ENCODE measurements at regions not wholly inside any gene's neighbourhood (a gene's known extent, or its start where the extent isn't known, plus 50 kb on each side); places are given as distances from the start of the nearest gene placed in this dataset.

GRCh38 chr5:128645581-128645980 is 107.5 kb upstream of the FBN2 start:
- Histone ChIP-seq H4K20me1 (ENCODE audit: insufficient read depth) (no peaks in the 10 kb centered on the region), H3K4me2 (ENCODE audit: unreplicated experiment) (peak overlapping the region; percentile 67), H3K36me3 (ENCODE audit: low read depth) (no peaks in the 10 kb centered on the region), H3K9me3 (ENCODE audit: low read depth) (no peaks in the 10 kb centered on the region), H3K4me3 (peak overlapping the region; percentile 45; the same call in 1 of the 2 replicates), H3F3A (ENCODE audit: insufficient read depth) (peaks cover 15% of the 10 kb centered on the region), H3K9me2 (ENCODE audit: insufficient read depth) (0 out of 2 replicates have a peak, but pooled peaks cover 2% of the 10 kb centered on the region), H3K4me1 (ENCODE audit: insufficient read depth) (peaks cover 38% of the 10 kb centered on the region), H3K9ac (0 out of 2 replicates have a peak overlapping the region, but pooled peaks have one; percentile 16), H2AFZ (no peak overlapping the region), H3K79me2 (ENCODE audit: insufficient read depth) (no peaks in the 10 kb centered on the region), H3K27me3 (replicated peaks; ENCODE audit: insufficient read depth) (no peaks in the 10 kb centered on the region), H3K27ac (peak overlapping the region; percentile 69)
- DNase-seq = peak; percentile 49
- 0 to 4% methylated on average over 1 of the region's 1 CpG for WGBS, 2 experiments (ENCODE audit: low coverage in 1 of 2, low lambda C conversion rate in 2 of 2, missing lambda C conversion rate in 2 of 2)
- TF ChIP-seq EZH2phosphoT487 (IDR thresholded peaks at IDR 0.05; ENCODE audit: insufficient read depth, low read depth) (no peak), EZH2 (IDR thresholded peaks at IDR 0.05; ENCODE audit: insufficient read depth, poor library complexity, severe bottlenecking) (no peak)
- in situ Hi-C loops (cut with MboI) = no loop called here

GRCh38 chr5:128646176-128646575 is 108.1 kb upstream of the FBN2 start:
- no peak for TF ChIP-seq EZH2 (IDR thresholded peaks at IDR 0.05; ENCODE audit: insufficient read depth, poor library complexity, severe bottlenecking)
- TF ChIP-seq EZH2phosphoT487 (IDR thresholded peaks at IDR 0.05; ENCODE audit: insufficient read depth, low read depth) = no peak
- Histone ChIP-seq H3K4me1 (ENCODE audit: insufficient read depth) (peaks cover 38% of the 10 kb centered on the region), H3K4me2 (ENCODE audit: unreplicated experiment) (peak overlapping the region; percentile 67), H3K9ac (no peak overlapping the region), H3K27ac (no peak overlapping the region; the same call in 1 of the 2 replicates), H3K9me3 (ENCODE audit: low read depth) (no peaks in the 10 kb centered on the region), H3K79me2 (ENCODE audit: insufficient read depth) (no peaks in the 10 kb centered on the region), H4K20me1 (ENCODE audit: insufficient read depth) (no peaks in the 10 kb centered on the region), H3K36me3 (ENCODE audit: low read depth) (no peaks in the 10 kb centered on the region), H3K27me3 (replicated peaks; ENCODE audit: insufficient read depth) (no peaks in the 10 kb centered on the region), H3K4me3 (no peak overlapping the region), H2AFZ (no peak overlapping the region), H3K9me2 (ENCODE audit: insufficient read depth) (0 out of 2 replicates have a peak, but pooled peaks cover 3% of the 10 kb centered on the region), H3F3A (ENCODE audit: insufficient read depth) (peaks cover 15% of the 10 kb centered on the region)
- DNase-seq = no peak
- 5 to 6% methylated on average over 2 of the region's 2 CpGs for WGBS, 2 experiments (ENCODE audit: low coverage in 1 of 2, low lambda C conversion rate in 2 of 2, missing lambda C conversion rate in 2 of 2)
- in situ Hi-C loops (cut with MboI) = no loop called here

- Histone ChIP-seq H3K4me1 (ENCODE audit: insufficient read depth) (peaks cover 38% of the 10 kb centered on the region), H4K20me1 (ENCODE audit: insufficient read depth) (no peaks in the 10 kb centered on the region), H3K4me2 (ENCODE audit: unreplicated experiment) (no peak overlapping the region), H3K36me3 (ENCODE audit: low read depth) (no peaks in the 10 kb centered on the region), H3K9ac (no peak overlapping the region), H3K9me3 (ENCODE audit: low read depth) (no peaks in the 10 kb centered on the region), H3K27me3 (replicated peaks; ENCODE audit: insufficient read depth) (no peaks in the 10 kb centered on the region), H3K9me2 (ENCODE audit: insufficient read depth) (0 out of 2 replicates have a peak, but pooled peaks cover 3% of the 10 kb centered on the region), H3F3A (ENCODE audit: insufficient read depth) (peaks cover 15% of the 10 kb centered on the region), H3K4me3 (no peak overlapping the region), H3K27ac (no peak overlapping the region), H2AFZ (no peak overlapping the region), H3K79me2 (ENCODE audit: insufficient read depth) (no peaks in the 10 kb centered on the region)
- TF ChIP-seq EZH2 (IDR thresholded peaks at IDR 0.05; ENCODE audit: insufficient read depth, poor library complexity, severe bottlenecking) (no peak), EZH2phosphoT487 (IDR thresholded peaks at IDR 0.05; ENCODE audit: insufficient read depth, low read depth) (no peak)
- in situ Hi-C loops (cut with MboI) = no loop called here
- DNase-seq = peak; percentile 30
Observed at GRCh38 chr5:128649192-128649591, 111.1 kb upstream of the FBN2 start.

- Histone ChIP-seq H3K4me3 (no peak overlapping the region), H3K9me2 (ENCODE audit: insufficient read depth) (no peaks in the 10 kb centered on the region), H3K4me1 (ENCODE audit: insufficient read depth) (no peaks in the 10 kb centered on the region), H2AFZ (no peak overlapping the region), H3K27me3 (replicated peaks; ENCODE audit: insufficient read depth) (no peaks in the 10 kb centered on the region), H3K9me3 (ENCODE audit: low read depth) (no peaks in the 10 kb centered on the region), H3K36me3 (ENCODE audit: low read depth) (no peaks in the 10 kb centered on the region), H3K9ac (no peak overlapping the region), H3K4me2 (ENCODE audit: unreplicated experiment) (no peak overlapping the region), H4K20me1 (ENCODE audit: insufficient read depth) (no peaks in the 10 kb centered on the region), H3K79me2 (ENCODE audit: insufficient read depth) (no peaks in the 10 kb centered on the region), H3K27ac (no peak overlapping the region), H3F3A (ENCODE audit: insufficient read depth) (no peaks in the 10 kb centered on the region)
- in situ Hi-C loops (cut with MboI) = no loop called here
- 29 to 38% methylated on average over 2 of the region's 2 CpGs for WGBS, 2 experiments (ENCODE audit: low coverage in 1 of 2, low lambda C conversion rate in 2 of 2, missing lambda C conversion rate in 2 of 2)
- no peak for TF ChIP-seq EZH2phosphoT487 (IDR thresholded peaks at IDR 0.05; ENCODE audit: insufficient read depth, low read depth)
- TF ChIP-seq EZH2 (IDR thresholded peaks at IDR 0.05; ENCODE audit: insufficient read depth, poor library complexity, severe bottlenecking) = no peak
- no peak for DNase-seq
Observed at GRCh38 chr5:128662997-128663396, 125.0 kb upstream of the FBN2 start.
